Tibial artery (tissue), 4 donors: ENCODE measurements at regions not wholly inside any gene's neighbourhood (a gene's known extent, or its start where the extent isn't known, plus 50 kb on each side); places are given as distances from the start of the nearest gene placed in this dataset.

Experiments used
- DNase-seq, 2 donors: peaks; one replicate each; pipeline ENCODE4 v3.0.0-alpha.2; 2019
- H3K27ac ChIP-seq, 2 donors: fragments of 200-600 bp; sonication (generic) in 1 of 2; 1 replicate in 1 of 2; 2 replicates in 1 of 2; pipeline ENCODE4 v1.5.1; 2018 to 2019; ENCODE audit warnings: mild to moderate bottlenecking in 1 of 2
- H3K27me3 ChIP-seq, 2 donors: fragments of 200-600 bp; sonication (generic) in 1 of 2; one replicate each; pipeline versions ENCODE4 v1.5.1 to v1.6.0; 2016 to 2019
- H3K36me3 ChIP-seq, 3 donors: fragments of 200-600 bp; sonication (generic) in 2 of 3; one replicate each; pipeline ENCODE4 v1.5.1; 2016 to 2019; ENCODE audit warnings: mild to moderate bottlenecking in 2 of 3
- H3K4me1 ChIP-seq, 4 donors: fragments of 200-600 bp; sonication (generic) in 2 of 4; 1 replicate in 3 of 4; 2 replicates in 1 of 4; pipeline ENCODE4 v1.5.1; 2016 to 2019
- H3K4me3 ChIP-seq, 2 donors: fragments of 200-600 bp; sonication (generic) in 1 of 2; 1 replicate in 1 of 2; 2 replicates in 1 of 2; pipeline ENCODE4 v1.5.1; 2018 to 2019; ENCODE audit warnings: mild to moderate bottlenecking in 2 of 2
- H3K9me3 ChIP-seq, 3 donors: fragments of 200-600 bp; sonication (generic) in 1 of 3; one replicate each; pipeline ENCODE4 v1.5.1; 2016 to 2019
- intact Hi-C: fragments of 100-400 bp; cut with DNase I; formaldehyde crosslinking; loops from one replicate; pipeline ENCODE4 v1.15.0; 2023; ENCODE audit warnings: low total_unique reads
- TF ChIP-seq, protein P1 (sequence below), 2 experiments: fragments of 200-600 bp in 1 of 2; fragments of 450-650 bp in 1 of 2; IDR thresholded peaks; one replicate each; pipeline ENCODE4 v1.5.1; 2017 to 2019; ENCODE audit warnings: antibody characterized with exemption in 2 of 2, mild to moderate bottlenecking in 1 of 2, moderate library complexity in 1 of 2

DNA sequence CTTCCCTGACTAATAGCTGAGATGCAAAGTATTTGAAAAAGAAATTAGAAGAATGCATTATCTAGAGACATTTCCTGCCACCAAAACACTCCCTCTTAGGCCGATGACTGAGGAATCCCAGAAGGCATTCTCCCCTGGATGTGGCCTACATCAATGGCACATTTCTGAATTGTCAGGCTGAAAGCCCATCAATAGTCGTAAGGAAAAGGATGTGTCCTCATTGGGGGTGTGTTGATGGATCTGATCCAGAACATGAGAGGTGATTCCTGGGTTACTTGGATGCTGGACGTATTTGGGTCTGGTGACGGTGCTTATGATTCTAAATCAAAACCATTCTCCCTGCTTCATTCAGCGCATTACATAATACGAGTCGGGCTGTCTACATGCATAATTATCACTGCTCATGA, 216.9 kb upstream of the CDIN1 start:
- intact Hi-C loops = loop anchor here (5.0 kb wide), 1 partner anchor 220 kb away; no protein-coding TSS in a partner anchor
- TF ChIP-seq, protein P1, sequence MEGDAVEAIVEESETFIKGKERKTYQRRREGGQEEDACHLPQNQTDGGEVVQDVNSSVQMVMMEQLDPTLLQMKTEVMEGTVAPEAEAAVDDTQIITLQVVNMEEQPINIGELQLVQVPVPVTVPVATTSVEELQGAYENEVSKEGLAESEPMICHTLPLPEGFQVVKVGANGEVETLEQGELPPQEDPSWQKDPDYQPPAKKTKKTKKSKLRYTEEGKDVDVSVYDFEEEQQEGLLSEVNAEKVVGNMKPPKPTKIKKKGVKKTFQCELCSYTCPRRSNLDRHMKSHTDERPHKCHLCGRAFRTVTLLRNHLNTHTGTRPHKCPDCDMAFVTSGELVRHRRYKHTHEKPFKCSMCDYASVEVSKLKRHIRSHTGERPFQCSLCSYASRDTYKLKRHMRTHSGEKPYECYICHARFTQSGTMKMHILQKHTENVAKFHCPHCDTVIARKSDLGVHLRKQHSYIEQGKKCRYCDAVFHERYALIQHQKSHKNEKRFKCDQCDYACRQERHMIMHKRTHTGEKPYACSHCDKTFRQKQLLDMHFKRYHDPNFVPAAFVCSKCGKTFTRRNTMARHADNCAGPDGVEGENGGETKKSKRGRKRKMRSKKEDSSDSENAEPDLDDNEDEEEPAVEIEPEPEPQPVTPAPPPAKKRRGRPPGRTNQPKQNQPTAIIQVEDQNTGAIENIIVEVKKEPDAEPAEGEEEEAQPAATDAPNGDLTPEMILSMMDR (IDR thresholded peaks at IDR 0.05) = no peak
- DNase-seq = no peak
- no peaks in the 10 kb centered on the region for H3K36me3 ChIP-seq
- H3K27ac ChIP-seq = no peak overlapping the region
- H3K9me3 ChIP-seq = no peaks in the 10 kb centered on the region
- no peaks in the 10 kb centered on the region for H3K27me3 ChIP-seq
- no peak overlapping the region for H3K4me3 ChIP-seq
- H3K4me1 ChIP-seq = peaks cover 0 to 35% (median 20%) of the 10 kb centered on the region in 4 donors

DNA sequence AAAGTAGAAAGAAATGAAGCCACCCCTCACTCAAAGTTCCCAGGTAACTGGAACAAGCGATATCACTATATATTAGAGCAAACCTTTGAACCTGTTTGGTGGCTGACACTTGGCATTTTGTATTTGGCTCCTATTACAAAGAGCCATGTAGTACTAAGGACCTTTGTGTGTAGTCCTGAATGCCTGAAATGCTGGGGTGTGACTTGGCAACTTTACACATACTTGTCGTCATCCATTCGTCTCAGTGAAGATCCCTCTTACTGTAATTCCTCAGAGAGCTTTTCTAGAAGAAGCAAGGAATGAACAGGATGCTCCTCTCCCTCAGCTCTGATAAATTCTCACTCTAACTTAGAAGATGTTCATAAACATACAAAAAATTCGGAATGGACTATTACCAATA, 216.1 kb upstream of the CDIN1 start:
- Histone ChIP-seq H3K9me3 (no peaks in the 10 kb centered on the region), H3K36me3 (no peaks in the 10 kb centered on the region), H3K4me3 (no peak overlapping the region), H3K27ac (no peak overlapping the region), H3K27me3 (no peaks in the 10 kb centered on the region), H3K4me1 (peaks cover 0 to 27% (median 12%) of the 10 kb centered on the region in 4 donors)
- TF ChIP-seq, protein P1 (IDR thresholded peaks at IDR 0.05) = no peak
- intact Hi-C loops = loop anchor here (5.0 kb wide), 1 partner anchor 219 kb away; no protein-coding TSS in a partner anchor
- no peak for DNase-seq

DNA sequence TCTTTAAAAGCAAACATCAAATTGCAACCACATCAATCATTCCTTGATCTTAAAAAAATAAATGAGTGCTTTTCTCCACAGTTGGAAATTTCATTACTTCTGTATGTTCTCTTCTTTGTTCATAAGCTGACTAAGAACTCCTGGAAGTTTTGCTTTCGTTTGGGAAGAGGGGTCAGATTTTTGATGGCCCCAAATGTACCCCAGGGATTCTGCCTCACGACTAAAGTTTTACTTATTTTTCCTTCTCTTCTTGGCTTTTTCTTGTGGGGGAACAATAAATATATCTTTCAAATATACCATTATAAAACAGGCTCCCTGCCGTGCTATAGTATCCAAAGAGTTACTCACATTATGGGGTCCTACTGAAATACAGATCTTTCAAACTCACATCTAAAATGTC, 215.0 kb upstream of the CDIN1 start:
- H3K4me3 ChIP-seq = no peak overlapping the region
- no peaks in the 10 kb centered on the region for H3K9me3 ChIP-seq
- TF ChIP-seq, protein P1 (IDR thresholded peaks at IDR 0.05) = no peak
- no peak overlapping the region for H3K27ac ChIP-seq
- no peak for DNase-seq
- peaks cover 0 to 17% (median 9%) of the 10 kb centered on the region in 4 donors for H3K4me1 ChIP-seq
- intact Hi-C loops = loop anchor here (5.0 kb wide), 1 partner anchor 218 kb away; no protein-coding TSS in a partner anchor
- no peaks in the 10 kb centered on the region for H3K27me3 ChIP-seq
- H3K36me3 ChIP-seq = no peaks in the 10 kb centered on the region

DNA sequence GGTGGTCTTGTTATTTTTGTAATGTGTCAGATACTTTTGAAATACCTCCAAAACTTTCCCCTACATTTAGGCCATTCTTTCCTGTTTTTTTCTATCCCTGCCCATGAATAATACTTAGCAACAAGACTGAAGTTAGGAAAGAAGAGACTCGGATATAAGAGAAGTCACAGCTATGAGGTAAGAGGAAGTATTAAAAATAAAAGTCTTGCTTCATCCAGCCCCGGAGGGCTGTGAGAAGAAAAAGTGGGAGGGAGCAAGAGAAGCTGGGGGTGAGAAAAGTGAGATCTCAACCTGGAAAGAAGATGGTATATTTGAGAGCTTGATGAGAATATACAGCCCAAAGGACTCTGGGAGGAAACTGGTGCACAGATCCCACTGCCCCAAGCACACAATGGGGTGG, 213.5 kb upstream of the CDIN1 start:
- Histone ChIP-seq H3K4me3 (no peak overlapping the region), H3K27ac (no peak overlapping the region), H3K27me3 (no peaks in the 10 kb centered on the region), H3K36me3 (no peaks in the 10 kb centered on the region), H3K9me3 (no peaks in the 10 kb centered on the region), H3K4me1 (peaks cover 0 to 17% (median 9%) of the 10 kb centered on the region in 4 donors)
- DNase-seq = no peak
- intact Hi-C loops = no loop called here
- TF ChIP-seq, protein P1 (IDR thresholded peaks at IDR 0.05) = no peak

DNA sequence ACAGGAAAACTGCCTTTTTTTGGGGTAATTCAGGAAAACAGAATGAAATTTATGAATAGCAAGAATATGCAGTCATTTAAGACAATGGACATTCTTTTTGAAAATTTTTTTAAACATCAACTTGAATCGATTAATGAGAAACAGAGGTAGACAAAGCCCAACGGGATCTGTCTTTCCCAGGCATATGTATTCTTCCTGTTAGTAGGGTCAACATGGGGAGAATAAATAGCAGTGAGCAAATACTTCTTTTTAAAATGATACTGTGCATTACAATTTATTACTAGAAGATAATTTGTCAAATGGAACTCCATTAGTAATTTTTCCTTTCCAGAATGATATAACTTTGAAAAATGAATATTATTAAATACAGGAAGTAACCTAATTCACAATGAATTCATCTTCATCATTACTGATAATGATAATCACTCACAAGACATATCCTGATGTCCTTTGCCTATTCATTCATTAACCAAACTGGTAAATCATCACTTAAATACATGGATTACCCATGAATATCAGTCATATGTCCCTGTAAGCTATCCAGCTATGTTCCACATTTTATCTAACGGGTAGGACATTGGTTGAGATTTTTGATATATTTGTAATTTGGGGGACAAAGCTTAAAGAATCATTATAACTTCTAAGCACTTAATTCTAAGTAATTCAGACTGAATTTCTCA, 209.2 kb upstream of the CDIN1 start:
- TF ChIP-seq, protein P1 (IDR thresholded peaks at IDR 0.05) = no peak
- Histone ChIP-seq H3K27me3 (no peaks in the 10 kb centered on the region), H3K27ac (no peak overlapping the region), H3K36me3 (no peaks in the 10 kb centered on the region), H3K4me1 (no peaks in the 10 kb centered on the region), H3K9me3 (no peaks in the 10 kb centered on the region), H3K4me3 (no peak overlapping the region)
- DNase-seq = no peak
- intact Hi-C loops = no loop called here
